GM12878 (cell line): ENCODE measurements at regions not wholly inside any gene's neighbourhood (a gene's known extent, or its start where the extent isn't known, plus 50 kb on each side); places are given as distances from the start of the nearest gene placed in this dataset.

ENCODE experiments used
- ATAC-seq: fragments of 200-7000 bp; cut with Tn5 transposase; 3 replicates; pipeline ENCODE4 v1.9.1; 2020; ENCODE audit warnings: mild to moderate bottlenecking, moderate library complexity
- BruUV-seq: library from RNA; stranded (reverse); fragments of 400-500 nt; replicated peaks from 2 replicates; lab custom pipeline; 2021; lab: Mats Ljungman, UMichigan
- CTCF ChIA-PET: fragments of 300-600 bp; sonication (Branson Sonifier 250); formaldehyde crosslinking; extraction: SDS; loops from one replicate; lab custom pipeline; 2021; ENCODE audit warnings: inconsistent platforms; lab: Yijun Ruan, JAX
- POLR2A ChIA-PET: fragments of 350-600 bp; formaldehyde crosslinking; extraction: SDS; loops from one replicate; lab custom pipeline; 2021; ENCODE audit warnings: inconsistent platforms; lab: Charles Lee
- RAD21 ChIA-PET: fragments of 300-600 bp; sonication (Branson Sonifier 250); formaldehyde crosslinking; loops from one replicate; lab custom pipeline; 2023; ENCODE audit warnings: antibody characterized with exemption; ENCODE audit not compliant: unreplicated experiment; lab: Charles Lee
- SMC1A ChIA-PET: fragments of 300-600 bp; sonication (Branson Sonifier 250); formaldehyde crosslinking; loops from one replicate; lab custom pipeline; 2023; ENCODE audit not compliant: unreplicated experiment, uncharacterized antibody; lab: Charles Lee
- DNase-seq: peaks from one replicate; pipeline ENCODE4 v3.0.0-alpha.2; 2011; ENCODE audit warnings: low read depth, low spot score
- FAIRE-seq: peaks from 3 replicates; lab custom pipeline; 2011; peaks lifted over from hg19 to GRCh38; lab: Jason Lieb, UNC
- H2AFZ ChIP-seq: 2 replicates; pipeline ENCODE4 v1.6.0; 2011; ENCODE audit warnings: low read depth, low read length, control low read depth; ENCODE audit not compliant: control insufficient read depth
- H3K27ac ChIP-seq: 2 replicates; pipeline ENCODE4 v1.5.1; 2011; ENCODE audit warnings: control low read depth; ENCODE audit not compliant: control insufficient read depth, insufficient read depth
- H3K27me3 ChIP-seq, 2 experiments: replicated peaks in 1 of 2; 2 replicates each; pipeline versions ENCODE4 v1.6.0 to v1.6.1; 2011; ENCODE audit warnings: low read length in 1 of 2; ENCODE audit not compliant: control insufficient read depth in 2 of 2, insufficient read depth in 2 of 2
- H3K36me3 ChIP-seq, 2 experiments: 2 replicates each; pipeline ENCODE4 v1.5.1; 2011; ENCODE audit warnings: low read length in 1 of 2; ENCODE audit not compliant: control insufficient read depth in 2 of 2, insufficient read depth in 2 of 2
- H3K4me1 ChIP-seq: 2 replicates; pipeline ENCODE4 v1.6.1; 2011; ENCODE audit warnings: mild to moderate bottlenecking, low read length, moderate library complexity, mixed read lengths; ENCODE audit not compliant: control insufficient read depth, insufficient read depth
- H3K4me2 ChIP-seq: 2 replicates; pipeline ENCODE4 v1.6.0; 2011; ENCODE audit warnings: control low read depth; ENCODE audit not compliant: control insufficient read depth, insufficient read depth
- H3K4me3 ChIP-seq: fragments of 200-600 bp; sonication (generic); 2 replicates; pipeline ENCODE4 v1.5.1; 2016
- H3K79me2 ChIP-seq: 2 replicates; pipeline ENCODE4 v1.6.0; 2011; ENCODE audit warnings: low read length; ENCODE audit not compliant: control insufficient read depth, insufficient read depth
- H3K9ac ChIP-seq: 2 replicates; pipeline ENCODE4 v1.8.0; 2011; ENCODE audit warnings: low read length, control low read depth, mixed read lengths; ENCODE audit not compliant: control insufficient read depth, insufficient read depth
- H3K9me3 ChIP-seq: replicated peaks from 3 replicates; pipeline ENCODE4 v1.5.1; 2011; ENCODE audit warnings: mild to moderate bottlenecking, low read length; ENCODE audit not compliant: control insufficient read depth, insufficient read depth
- H4K20me1 ChIP-seq: 2 replicates; pipeline ENCODE4 v1.6.0; 2011; ENCODE audit not compliant: control insufficient read depth, insufficient read depth
- POU2F2 ChIP-seq: IDR thresholded peaks from 3 replicates; pipeline ENCODE4 v1.6.1; 2011; ENCODE audit warnings: low read depth, mild to moderate bottlenecking, low read length, borderline replicate concordance
- SREBF1 ChIP-seq: IDR thresholded peaks from 2 replicates; pipeline ENCODE4 v1.6.1; 2012; ENCODE audit warnings: mild to moderate bottlenecking, low read length
- YBX1 ChIP-seq: fragments of 450-650 bp; IDR thresholded peaks from 2 replicates; pipeline ENCODE4 v1.6.1; 2016; ENCODE audit warnings: antibody characterized with exemption
- WGBS: methylation state at CpG from one replicate; pipeline ENCODE4 v1.1.6; 2016; ENCODE audit warnings: low lambda C conversion rate; ENCODE audit not compliant: insufficient replicate concordance, insufficient coverage; ENCODE audit errors: missing lambda C conversion rate; 5-methylcytosine and 5-hydroxymethylcytosine counted together
- in situ Hi-C: fragments of 300-500 bp; cut with MboI; formaldehyde crosslinking; loops from 9 replicates; pipeline ENCODE4 v1.14.3; 2018; ENCODE audit warnings: mixed read lengths
- intact Hi-C: fragments of 100-400 bp; cut with micrococcal nuclease; formaldehyde crosslinking; loops from one replicate; pipeline ENCODE4 v1.14.2; 2022; ENCODE audit not compliant: unreplicated experiment
- TF ChIP-seq, protein P1 (sequence below): IDR thresholded peaks from 2 replicates; pipeline ENCODE4 v1.6.1; 2012; ENCODE audit warnings: improper control_type of control experiment, low read depth, low read length; ENCODE audit not compliant: insufficient replicate concordance
- TF ChIP-seq, protein P2 (sequence below): fragments of 450-650 bp; IDR thresholded peaks from 2 replicates; pipeline ENCODE4 v1.6.1; 2017; ENCODE audit warnings: mild to moderate bottlenecking, moderate library complexity
- TF ChIP-seq, protein P3 (sequence below): fragments of 450-650 bp; IDR thresholded peaks from 2 replicates; pipeline ENCODE4 v1.6.1; 2017; ENCODE audit warnings: borderline replicate concordance

DNA sequence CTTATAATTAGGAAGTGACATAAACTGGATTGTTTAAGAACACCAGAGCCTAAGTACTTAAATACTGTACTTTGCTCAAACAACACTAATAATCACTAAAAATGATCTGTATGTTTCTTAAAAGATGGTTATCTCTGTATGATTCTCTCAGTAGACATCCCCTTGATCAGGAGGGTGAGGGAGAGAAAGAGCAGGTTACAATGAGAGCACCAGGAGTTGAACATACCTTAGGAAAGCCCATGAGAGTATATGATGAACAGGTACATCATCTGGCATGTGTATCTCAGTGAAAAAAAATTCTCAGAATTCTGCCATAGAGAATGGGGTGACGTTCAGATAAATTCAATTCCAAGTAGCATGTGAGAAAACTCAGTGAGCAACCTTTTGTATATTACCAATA, 59.9 kb upstream of the IL2 start:
- H3K27ac ChIP-seq, result no peak overlapping the region
- H3K4me1 ChIP-seq, result no peaks in the 10 kb centered on the region
- in situ Hi-C loops, result no loop called here
- no peaks in the 10 kb centered on the region for H3K36me3 ChIP-seq
- ATAC-seq (no peak), FAIRE-seq (no peak), DNase-seq (no peak)
- intact Hi-C loops, result no loop called here
- BruUV-seq, result no TSS peak
- ChIA-PET RAD21 (no interaction called here), CTCF (no interaction called here), POLR2A (no interaction called here), SMC1A (no interaction called here)
- no peak overlapping the region for H3K4me3 ChIP-seq
- H3K4me2 ChIP-seq, result no peak overlapping the region
- H2AFZ ChIP-seq, result no peak overlapping the region
- H4K20me1 ChIP-seq, result no peaks in the 10 kb centered on the region
- H3K9ac ChIP-seq, result no peak overlapping the region
- H3K9me3 ChIP-seq, result no peaks in the 10 kb centered on the region
- H3K27me3 ChIP-seq, result no peaks in the 10 kb centered on the region; a peak in 1 of 4 replicates
- 10% methylated on average over 1 of the region's 1 CpG for WGBS
- H3K79me2 ChIP-seq, result no peaks in the 10 kb centered on the region
- TF ChIP-seq YBX1 (no peak), SREBF1 (no peak), POU2F2 (no peak)
- TF ChIP-seq, protein P1, sequence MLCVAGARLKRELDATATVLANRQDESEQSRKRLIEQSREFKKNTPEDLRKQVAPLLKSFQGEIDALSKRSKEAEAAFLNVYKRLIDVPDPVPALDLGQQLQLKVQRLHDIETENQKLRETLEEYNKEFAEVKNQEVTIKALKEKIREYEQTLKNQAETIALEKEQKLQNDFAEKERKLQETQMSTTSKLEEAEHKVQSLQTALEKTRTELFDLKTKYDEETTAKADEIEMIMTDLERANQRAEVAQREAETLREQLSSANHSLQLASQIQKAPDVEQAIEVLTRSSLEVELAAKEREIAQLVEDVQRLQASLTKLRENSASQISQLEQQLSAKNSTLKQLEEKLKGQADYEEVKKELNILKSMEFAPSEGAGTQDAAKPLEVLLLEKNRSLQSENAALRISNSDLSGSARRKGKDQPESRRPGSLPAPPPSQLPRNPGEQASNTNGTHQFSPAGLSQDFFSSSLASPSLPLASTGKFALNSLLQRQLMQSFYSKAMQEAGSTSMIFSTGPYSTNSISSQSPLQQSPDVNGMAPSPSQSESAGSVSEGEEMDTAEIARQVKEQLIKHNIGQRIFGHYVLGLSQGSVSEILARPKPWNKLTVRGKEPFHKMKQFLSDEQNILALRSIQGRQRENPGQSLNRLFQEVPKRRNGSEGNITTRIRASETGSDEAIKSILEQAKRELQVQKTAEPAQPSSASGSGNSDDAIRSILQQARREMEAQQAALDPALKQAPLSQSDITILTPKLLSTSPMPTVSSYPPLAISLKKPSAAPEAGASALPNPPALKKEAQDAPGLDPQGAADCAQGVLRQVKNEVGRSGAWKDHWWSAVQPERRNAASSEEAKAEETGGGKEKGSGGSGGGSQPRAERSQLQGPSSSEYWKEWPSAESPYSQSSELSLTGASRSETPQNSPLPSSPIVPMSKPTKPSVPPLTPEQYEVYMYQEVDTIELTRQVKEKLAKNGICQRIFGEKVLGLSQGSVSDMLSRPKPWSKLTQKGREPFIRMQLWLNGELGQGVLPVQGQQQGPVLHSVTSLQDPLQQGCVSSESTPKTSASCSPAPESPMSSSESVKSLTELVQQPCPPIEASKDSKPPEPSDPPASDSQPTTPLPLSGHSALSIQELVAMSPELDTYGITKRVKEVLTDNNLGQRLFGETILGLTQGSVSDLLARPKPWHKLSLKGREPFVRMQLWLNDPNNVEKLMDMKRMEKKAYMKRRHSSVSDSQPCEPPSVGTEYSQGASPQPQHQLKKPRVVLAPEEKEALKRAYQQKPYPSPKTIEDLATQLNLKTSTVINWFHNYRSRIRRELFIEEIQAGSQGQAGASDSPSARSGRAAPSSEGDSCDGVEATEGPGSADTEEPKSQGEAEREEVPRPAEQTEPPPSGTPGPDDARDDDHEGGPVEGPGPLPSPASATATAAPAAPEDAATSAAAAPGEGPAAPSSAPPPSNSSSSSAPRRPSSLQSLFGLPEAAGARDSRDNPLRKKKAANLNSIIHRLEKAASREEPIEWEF, result no peak
- TF ChIP-seq, protein P2, sequence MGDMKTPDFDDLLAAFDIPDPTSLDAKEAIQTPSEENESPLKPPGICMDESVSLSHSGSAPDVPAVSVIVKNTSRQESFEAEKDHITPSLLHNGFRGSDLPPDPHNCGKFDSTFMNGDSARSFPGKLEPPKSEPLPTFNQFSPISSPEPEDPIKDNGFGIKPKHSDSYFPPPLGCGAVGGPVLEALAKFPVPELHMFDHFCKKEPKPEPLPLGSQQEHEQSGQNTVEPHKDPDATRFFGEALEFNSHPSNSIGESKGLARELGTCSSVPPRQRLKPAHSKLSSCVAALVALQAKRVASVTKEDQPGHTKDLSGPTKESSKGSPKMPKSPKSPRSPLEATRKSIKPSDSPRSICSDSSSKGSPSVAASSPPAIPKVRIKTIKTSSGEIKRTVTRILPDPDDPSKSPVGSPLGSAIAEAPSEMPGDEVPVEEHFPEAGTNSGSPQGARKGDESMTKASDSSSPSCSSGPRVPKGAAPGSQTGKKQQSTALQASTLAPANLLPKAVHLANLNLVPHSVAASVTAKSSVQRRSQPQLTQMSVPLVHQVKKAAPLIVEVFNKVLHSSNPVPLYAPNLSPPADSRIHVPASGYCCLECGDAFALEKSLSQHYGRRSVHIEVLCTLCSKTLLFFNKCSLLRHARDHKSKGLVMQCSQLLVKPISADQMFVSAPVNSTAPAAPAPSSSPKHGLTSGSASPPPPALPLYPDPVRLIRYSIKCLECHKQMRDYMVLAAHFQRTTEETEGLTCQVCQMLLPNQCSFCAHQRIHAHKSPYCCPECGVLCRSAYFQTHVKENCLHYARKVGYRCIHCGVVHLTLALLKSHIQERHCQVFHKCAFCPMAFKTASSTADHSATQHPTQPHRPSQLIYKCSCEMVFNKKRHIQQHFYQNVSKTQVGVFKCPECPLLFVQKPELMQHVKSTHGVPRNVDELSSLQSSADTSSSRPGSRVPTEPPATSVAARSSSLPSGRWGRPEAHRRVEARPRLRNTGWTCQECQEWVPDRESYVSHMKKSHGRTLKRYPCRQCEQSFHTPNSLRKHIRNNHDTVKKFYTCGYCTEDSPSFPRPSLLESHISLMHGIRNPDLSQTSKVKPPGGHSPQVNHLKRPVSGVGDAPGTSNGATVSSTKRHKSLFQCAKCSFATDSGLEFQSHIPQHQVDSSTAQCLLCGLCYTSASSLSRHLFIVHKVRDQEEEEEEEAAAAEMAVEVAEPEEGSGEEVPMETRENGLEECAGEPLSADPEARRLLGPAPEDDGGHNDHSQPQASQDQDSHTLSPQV, result no peak
- TF ChIP-seq, protein P3, sequence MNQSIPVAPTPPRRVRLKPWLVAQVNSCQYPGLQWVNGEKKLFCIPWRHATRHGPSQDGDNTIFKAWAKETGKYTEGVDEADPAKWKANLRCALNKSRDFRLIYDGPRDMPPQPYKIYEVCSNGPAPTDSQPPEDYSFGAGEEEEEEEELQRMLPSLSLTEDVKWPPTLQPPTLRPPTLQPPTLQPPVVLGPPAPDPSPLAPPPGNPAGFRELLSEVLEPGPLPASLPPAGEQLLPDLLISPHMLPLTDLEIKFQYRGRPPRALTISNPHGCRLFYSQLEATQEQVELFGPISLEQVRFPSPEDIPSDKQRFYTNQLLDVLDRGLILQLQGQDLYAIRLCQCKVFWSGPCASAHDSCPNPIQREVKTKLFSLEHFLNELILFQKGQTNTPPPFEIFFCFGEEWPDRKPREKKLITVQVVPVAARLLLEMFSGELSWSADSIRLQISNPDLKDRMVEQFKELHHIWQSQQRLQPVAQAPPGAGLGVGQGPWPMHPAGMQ, result no peak
